Endothelial cell of umbilical vein (primary cell): ENCODE measurements at regions not wholly inside any gene's neighbourhood (a gene's known extent, or its start where the extent isn't known, plus 50 kb on each side); places are given as distances from the start of the nearest gene placed in this dataset.

Experiments used
- BruUV-seq: library from RNA; stranded (reverse); fragments of 400-500 nt; replicated peaks from 2 replicates; lab custom pipeline; 2021; lab: Mats Ljungman, UMichigan
- CTCF ChIA-PET: fragments of 300-600, 350-600 bp; sonication (Branson Sonifier 250); formaldehyde crosslinking; loops from one replicate; lab custom pipeline; 2021; ENCODE audit warnings: antibody characterized with exemption, inconsistent platforms; lab: Charles Lee
- POLR2A ChIA-PET: fragments of 300-600, 350-600 bp; sonication (Branson Sonifier 250); formaldehyde crosslinking; loops from one replicate; lab custom pipeline; 2021; ENCODE audit warnings: antibody characterized with exemption, inconsistent platforms; lab: Charles Lee
- DNase-seq: peaks from one replicate; pipeline ENCODE4 v3.0.0-alpha.2; 2011; ENCODE audit warnings: low read depth, low spot score
- FAIRE-seq: peaks from 2 replicates; lab custom pipeline; 2011; peaks lifted over from hg19 to GRCh38; lab: Jason Lieb, UNC
- H2AFZ ChIP-seq: 2 replicates; pipeline ENCODE4 v1.6.0; 2012; ENCODE audit warnings: low read depth, low read length, control low read depth, inconsistent platforms
- H3K27ac ChIP-seq: 2 replicates; pipeline ENCODE4 v1.5.1; 2011; ENCODE audit warnings: low read depth, mild to moderate bottlenecking, control low read depth, low read length, moderate library complexity; ENCODE audit not compliant: insufficient read depth
- H3K27me3 ChIP-seq, 2 experiments: 2 replicates each; pipeline versions ENCODE4 v1.6.0 to v1.6.1; 2011; ENCODE audit warnings: low read length in 2 of 2, mixed read lengths in 1 of 2; ENCODE audit not compliant: control insufficient read depth in 2 of 2, insufficient read depth in 2 of 2
- H3K36me3 ChIP-seq, 2 experiments: 2 replicates in 1 of 2; 3 replicates in 1 of 2; pipeline ENCODE4 v1.5.1; 2011; ENCODE audit warnings: low read length in 2 of 2, mild to moderate bottlenecking in 1 of 2, moderate library complexity in 1 of 2; ENCODE audit not compliant: control insufficient read depth in 2 of 2, insufficient read depth in 2 of 2; ENCODE audit errors: extremely low read depth in 1 of 2
- H3K4me1 ChIP-seq: 3 replicates; pipeline ENCODE4 v1.5.1; 2011; ENCODE audit warnings: mild to moderate bottlenecking, low read length; ENCODE audit not compliant: control insufficient read depth, insufficient read depth; ENCODE audit errors: extremely low read depth
- H3K4me2 ChIP-seq: 2 replicates; pipeline ENCODE4 v1.6.1; 2011; ENCODE audit warnings: low read length, control low read depth, mixed read lengths; ENCODE audit not compliant: insufficient read depth
- H3K4me3 ChIP-seq, 3 experiments: fragments of 200-600 bp in 1 of 3; sonication (generic), shearing (Covaris generic) in 1 of 3; replicated peaks in 1 of 3; 2 replicates each; pipeline ENCODE4 v1.5.1; 2011 to 2016; ENCODE audit warnings: control low read depth in 3 of 3, low read length in 3 of 3, mild to moderate bottlenecking in 2 of 3, inconsistent platforms in 1 of 3, low read depth in 1 of 3, moderate library complexity in 1 of 3; ENCODE audit not compliant: insufficient read depth in 1 of 3
- H3K79me2 ChIP-seq: 2 replicates; pipeline ENCODE4 v1.6.0; 2012; ENCODE audit warnings: low read length, inconsistent platforms; ENCODE audit not compliant: control insufficient read depth, insufficient read depth
- H3K9ac ChIP-seq: replicated peaks from 2 replicates; pipeline ENCODE3; 2011; ENCODE audit warnings: low read length, control low read depth; ENCODE audit not compliant: insufficient read depth; ENCODE audit errors: extremely low read depth
- H3K9me1 ChIP-seq: replicated peaks from 3 replicates; pipeline ENCODE4 v1.6.0; 2011; ENCODE audit warnings: mild to moderate bottlenecking, low read length; ENCODE audit not compliant: control insufficient read depth, insufficient read depth; ENCODE audit errors: extremely low read depth
- H3K9me3 ChIP-seq: replicated peaks from 2 replicates; pipeline ENCODE4 v1.5.1; 2012; ENCODE audit warnings: low read length, inconsistent platforms; ENCODE audit not compliant: control insufficient read depth, insufficient read depth
- H4K20me1 ChIP-seq: replicated peaks from 2 replicates; pipeline ENCODE3; 2011; ENCODE audit warnings: mild to moderate bottlenecking, low read length; ENCODE audit not compliant: control insufficient read depth, insufficient read depth; ENCODE audit errors: extremely low read depth
- CTCF ChIP-seq, 2 donors: IDR thresholded peaks; 1 replicate in 1 of 2; 2 replicates in 1 of 2; pipeline ENCODE4 v1.5.1; 2011; ENCODE audit warnings: low read length in 2 of 2, mild to moderate bottlenecking in 2 of 2, moderate library complexity in 2 of 2, control low read depth in 1 of 2, inconsistent platforms in 1 of 2, low read depth in 1 of 2; ENCODE audit not compliant: insufficient read depth in 1 of 2; ENCODE audit errors: extremely low read depth in 1 of 2
- EZH2 ChIP-seq: IDR thresholded peaks from 2 replicates; pipeline ENCODE4 v1.6.1; 2012; ENCODE audit warnings: borderline replicate concordance, low read depth, mild to moderate bottlenecking, moderate library complexity, low read length, inconsistent platforms; ENCODE audit not compliant: severe bottlenecking
- FOS ChIP-seq: IDR thresholded peaks from 2 replicates; pipeline ENCODE4 v1.6.1; 2011; ENCODE audit warnings: mild to moderate bottlenecking, low read length, moderate library complexity, borderline replicate concordance; ENCODE audit not compliant: insufficient read depth
- GATA2 ChIP-seq: IDR thresholded peaks from 2 replicates; pipeline ENCODE4 v1.7.0; 2011; ENCODE audit warnings: low read depth, mild to moderate bottlenecking, moderate library complexity, mixed read lengths, low read length; ENCODE audit not compliant: insufficient read length, insufficient read depth
- JUN ChIP-seq: IDR thresholded peaks from 2 replicates; pipeline ENCODE4 v1.6.1; 2011; ENCODE audit warnings: borderline replicate concordance, low read depth; ENCODE audit not compliant: insufficient read length, insufficient read depth
- MYC ChIP-seq: IDR thresholded peaks from one replicate; pipeline ENCODE4 v1.6.1; 2011; ENCODE audit warnings: mild to moderate bottlenecking, low read depth, low read length
- POLR2A ChIP-seq: IDR thresholded peaks from 2 replicates; pipeline ENCODE4 v1.6.1; 2012; ENCODE audit warnings: low read depth, mild to moderate bottlenecking, control low read depth, low read length
- POLR2AphosphoS5 ChIP-seq: IDR thresholded peaks from 2 replicates; pipeline ENCODE4 v1.6.1; 2012; ENCODE audit warnings: low read depth, mild to moderate bottlenecking, control low read depth, low read length, moderate library complexity; ENCODE audit not compliant: insufficient read depth
- dilution Hi-C: fragments of 300-500 bp; cut with MboI; formaldehyde crosslinking; loops from one replicate; pipeline ENCODE4 v1.15.0; 2019; ENCODE audit warnings: low sequenced_read_pairs; ENCODE audit not compliant: extremely low pct_ligation_motif_present
- intact Hi-C: fragments of 100-400 bp; cut with micrococcal nuclease; formaldehyde crosslinking; loops from one replicate; pipeline ENCODE4 v1.10.0; 2022
- TF ChIP-seq, protein P1 (sequence below): IDR thresholded peaks from 2 replicates; pipeline ENCODE4 v1.6.1; 2011; ENCODE audit not compliant: insufficient read depth, insufficient read length

DNA sequence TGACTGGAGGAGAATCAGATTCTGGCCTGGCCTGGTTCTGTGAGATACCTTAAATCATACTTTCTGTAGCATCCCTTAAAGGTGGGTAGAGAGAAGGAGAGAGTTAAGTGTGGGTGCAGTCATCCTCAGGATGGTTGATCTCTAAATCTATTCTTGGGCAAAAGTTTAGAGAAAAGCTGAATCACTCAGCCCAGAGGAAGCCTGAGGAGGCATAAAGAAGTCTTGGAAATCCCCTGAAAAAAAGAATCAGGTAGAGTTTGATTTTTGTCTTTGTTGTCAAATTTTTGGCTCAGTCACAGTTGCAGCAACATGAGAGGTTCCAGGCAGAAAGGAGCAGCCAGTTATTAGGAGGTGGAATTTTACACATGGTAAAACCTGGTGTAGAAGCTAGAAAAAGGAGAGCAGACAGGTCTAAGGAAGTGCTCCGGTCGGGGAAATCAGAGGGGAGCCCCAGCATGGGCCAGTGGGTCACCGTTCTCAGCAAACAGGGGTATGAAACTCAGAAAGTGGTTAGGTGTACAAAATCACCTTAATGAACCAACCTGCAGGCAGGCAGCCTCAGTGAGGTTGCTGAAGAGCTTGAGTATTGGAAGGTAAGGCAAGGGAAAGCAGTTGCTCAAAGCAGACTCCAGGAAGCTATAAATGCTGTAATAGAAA, 116.2 kb upstream of the CNTLN start:
- no TSS peak for BruUV-seq
- intact Hi-C loops, result no loop called here
- dilution Hi-C loops, result no loop called here
- TF ChIP-seq CTCF (IDR thresholded peaks at IDR 0.05; ENCODE audit: extremely low read depth in 1 of 2, insufficient read depth in 1 of 2, low read depth in 1 of 2, low read length in 2 of 2) (no peak), GATA2 (no peak), JUN (no peak), MYC (no peak), POLR2A (no peak), FOS (no peak), POLR2AphosphoS5 (no peak), EZH2 (no peak)
- TF ChIP-seq, protein P1, sequence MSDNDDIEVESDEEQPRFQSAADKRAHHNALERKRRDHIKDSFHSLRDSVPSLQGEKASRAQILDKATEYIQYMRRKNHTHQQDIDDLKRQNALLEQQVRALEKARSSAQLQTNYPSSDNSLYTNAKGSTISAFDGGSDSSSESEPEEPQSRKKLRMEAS, result no peak
- Histone ChIP-seq H3K4me3 (no peak overlapping the region), H3K9me3 (no peaks in the 10 kb centered on the region), H3K9ac (no peak overlapping the region), H3K27me3 (peaks cover 0 to 6% of the 10 kb centered on the region in 2 experiments), H3K27ac (no peak overlapping the region), H3K36me3 (no peaks in the 10 kb centered on the region), H3K9me1 (no peaks in the 10 kb centered on the region), H2AFZ (no peak overlapping the region), H4K20me1 (no peaks in the 10 kb centered on the region), H3K4me1 (no peaks in the 10 kb centered on the region), H3K4me2 (no peak overlapping the region), H3K79me2 (no peaks in the 10 kb centered on the region)
- FAIRE-seq (no peak), DNase-seq (no peak)
- ChIA-PET POLR2A (no interaction called here), CTCF (interaction anchor here (0.8 to 0.9 kb wide), 2 partner anchors 13 to 16 kb away, joined by 3 read pairs; no protein-coding TSS in a partner anchor)
